Hepatocyte (in vitro differentiated cells): ENCODE measurements at regions not wholly inside any gene's neighbourhood (a gene's known extent, or its start where the extent isn't known, plus 50 kb on each side); places are given as distances from the start of the nearest gene placed in this dataset.

Experiments
- DNase-seq: peaks from one replicate; pipeline ENCODE4 v3.0.0-alpha.2; 2016; ENCODE audit warnings: low spot score
- H2AFZ ChIP-seq: fragments of 200-600 bp; sonication (generic); 2 replicates; pipeline ENCODE4 v1.6.0; 2016; ENCODE audit warnings: antibody characterized with exemption, mild to moderate bottlenecking
- H3K27ac ChIP-seq: fragments of 200-600 bp; sonication (generic); 2 replicates; pipeline ENCODE4 v1.5.1; 2016; ENCODE audit warnings: mild to moderate bottlenecking
- H3K27me3 ChIP-seq: fragments of 200-600 bp; sonication (generic); 2 replicates; pipeline ENCODE4 v1.6.1; 2016
- H3K36me3 ChIP-seq: fragments of 200-600 bp; sonication (generic); replicated peaks from 2 replicates; pipeline ENCODE4 v1.5.1; 2016; ENCODE audit warnings: low read depth; ENCODE audit not compliant: insufficient read depth
- H3K4me1 ChIP-seq: fragments of 200-600 bp; sonication (generic); 2 replicates; pipeline ENCODE4 v1.5.1; 2016; ENCODE audit warnings: mild to moderate bottlenecking, moderate library complexity; ENCODE audit not compliant: insufficient read depth
- H3K4me2 ChIP-seq: fragments of 200-600 bp; sonication (generic); 2 replicates; pipeline ENCODE4 v1.6.0; 2016
- H3K4me3 ChIP-seq: fragments of 200-600 bp; sonication (generic); 2 replicates; pipeline ENCODE4 v1.5.1; 2016; ENCODE audit warnings: mild to moderate bottlenecking
- H3K79me2 ChIP-seq: fragments of 200-600 bp; sonication (generic); 2 replicates; pipeline ENCODE4 v1.6.0; 2017; ENCODE audit warnings: mild to moderate bottlenecking
- H3K9me2 ChIP-seq: fragments of 200-600 bp; sonication (generic); replicated peaks from 2 replicates; pipeline ENCODE4 v1.6.0; 2017; ENCODE audit warnings: mild to moderate bottlenecking; ENCODE audit not compliant: insufficient read depth
- H3K9me3 ChIP-seq: fragments of 200-600 bp; sonication (generic); 2 replicates; pipeline ENCODE4 v1.5.1; 2016; ENCODE audit warnings: low read depth, mild to moderate bottlenecking
- H4K20me1 ChIP-seq: fragments of 200-600 bp; sonication (generic); 2 replicates; pipeline ENCODE4 v1.6.0; 2016; ENCODE audit warnings: mild to moderate bottlenecking; ENCODE audit not compliant: insufficient read depth, poor library complexity, severe bottlenecking
- EZH2 ChIP-seq: fragments of 200-600 bp; sonication (generic); IDR thresholded peaks from 2 replicates; pipeline ENCODE4 v1.6.1; 2016; ENCODE audit warnings: antibody characterized with exemption, mild to moderate bottlenecking, borderline replicate concordance
- EZH2phosphoT487 ChIP-seq: fragments of 200-600 bp; sonication (generic); IDR thresholded peaks from one replicate; pipeline ENCODE4 v1.6.1; 2018; ENCODE audit warnings: antibody characterized with exemption, mild to moderate bottlenecking, low read depth, moderate library complexity; ENCODE audit not compliant: unreplicated experiment, severe bottlenecking
- WGBS: methylation state at CpG from one replicate; pipeline ENCODE4 v1.1.6; 2016; ENCODE audit warnings: low lambda C conversion rate; ENCODE audit errors: missing lambda C conversion rate; 5-methylcytosine and 5-hydroxymethylcytosine counted together
- TF ChIP-seq, protein P1 (sequence below): fragments of 200-600 bp; sonication (generic); IDR thresholded peaks from 2 replicates; pipeline ENCODE4 v1.5.1; 2016; ENCODE audit warnings: antibody characterized with exemption, mild to moderate bottlenecking; ENCODE audit not compliant: poor library complexity

DNA sequence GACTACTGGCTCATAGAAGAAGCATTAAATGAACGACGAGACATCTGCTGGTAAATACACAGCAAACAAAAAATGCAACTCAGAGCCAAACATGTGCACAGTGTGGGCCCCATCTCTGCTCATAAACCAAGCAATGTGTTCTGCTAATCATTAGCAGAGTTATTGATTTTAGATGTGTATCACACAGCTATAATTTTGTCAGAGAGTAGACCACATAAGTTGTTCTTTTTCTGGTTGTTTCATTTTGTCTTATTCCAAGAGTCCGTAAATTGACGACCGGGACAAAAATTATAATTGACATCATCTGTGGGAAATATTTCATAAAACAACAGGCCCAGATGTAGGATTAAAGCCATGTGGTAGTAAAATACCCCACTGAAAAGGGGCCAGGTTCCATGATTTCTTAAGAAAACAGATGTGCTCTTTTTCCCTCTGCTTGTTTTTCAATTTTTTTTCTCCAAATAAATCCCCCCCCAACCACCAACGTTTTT, 423.6 kb downstream of the HAO1 start:
- Histone ChIP-seq H3K27me3 (no peaks in the 10 kb centered on the region), H2AFZ (no peak overlapping the region), H3K36me3 (no peaks in the 10 kb centered on the region), H3K79me2 (no peaks in the 10 kb centered on the region), H3K4me1 (peaks cover 11% of the 10 kb centered on the region), H3K4me3 (no peak overlapping the region), H3K9me2 (no peaks in the 10 kb centered on the region), H4K20me1 (no peaks in the 10 kb centered on the region), H3K4me2 (peak overlapping the region; percentile 2), H3K27ac (no peak overlapping the region), H3K9me3 (no peaks in the 10 kb centered on the region)
- DNase-seq = peak; percentile 40
- TF ChIP-seq EZH2phosphoT487 = no peak
- 52% methylated on average over 6 of the region's 6 CpGs for WGBS

DNA sequence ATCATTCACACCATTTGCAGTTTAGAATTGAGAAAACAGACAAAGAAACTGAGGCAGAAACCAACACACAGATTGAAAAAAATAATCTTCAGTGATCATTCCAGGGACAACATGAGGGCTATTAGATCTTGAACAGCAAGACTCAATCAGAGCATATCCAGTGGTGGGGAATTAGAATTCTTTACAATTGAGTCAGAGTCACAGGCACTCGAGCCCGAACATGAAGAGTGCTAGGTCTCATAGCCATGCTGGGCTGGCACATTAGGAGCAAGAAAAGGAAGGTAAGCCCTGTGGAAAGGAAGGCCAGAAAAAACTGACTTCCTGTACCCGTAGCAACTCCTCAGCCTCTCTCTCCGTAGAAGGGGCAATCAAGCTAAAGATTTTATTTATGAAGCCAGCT, 419.9 kb downstream of the HAO1 start:
- Histone ChIP-seq H3K4me2 (no peak overlapping the region), H3K27me3 (no peaks in the 10 kb centered on the region), H3K4me1 (peaks cover 11% of the 10 kb centered on the region), H3K4me3 (no peak overlapping the region), H3K9me2 (no peaks in the 10 kb centered on the region), H3K36me3 (no peaks in the 10 kb centered on the region), H4K20me1 (no peaks in the 10 kb centered on the region), H3K9me3 (no peaks in the 10 kb centered on the region), H3K79me2 (no peaks in the 10 kb centered on the region), H2AFZ (no peak overlapping the region), H3K27ac (no peak overlapping the region)
- TF ChIP-seq EZH2 (no peak), EZH2phosphoT487 (no peak)
- TF ChIP-seq, protein P1, sequence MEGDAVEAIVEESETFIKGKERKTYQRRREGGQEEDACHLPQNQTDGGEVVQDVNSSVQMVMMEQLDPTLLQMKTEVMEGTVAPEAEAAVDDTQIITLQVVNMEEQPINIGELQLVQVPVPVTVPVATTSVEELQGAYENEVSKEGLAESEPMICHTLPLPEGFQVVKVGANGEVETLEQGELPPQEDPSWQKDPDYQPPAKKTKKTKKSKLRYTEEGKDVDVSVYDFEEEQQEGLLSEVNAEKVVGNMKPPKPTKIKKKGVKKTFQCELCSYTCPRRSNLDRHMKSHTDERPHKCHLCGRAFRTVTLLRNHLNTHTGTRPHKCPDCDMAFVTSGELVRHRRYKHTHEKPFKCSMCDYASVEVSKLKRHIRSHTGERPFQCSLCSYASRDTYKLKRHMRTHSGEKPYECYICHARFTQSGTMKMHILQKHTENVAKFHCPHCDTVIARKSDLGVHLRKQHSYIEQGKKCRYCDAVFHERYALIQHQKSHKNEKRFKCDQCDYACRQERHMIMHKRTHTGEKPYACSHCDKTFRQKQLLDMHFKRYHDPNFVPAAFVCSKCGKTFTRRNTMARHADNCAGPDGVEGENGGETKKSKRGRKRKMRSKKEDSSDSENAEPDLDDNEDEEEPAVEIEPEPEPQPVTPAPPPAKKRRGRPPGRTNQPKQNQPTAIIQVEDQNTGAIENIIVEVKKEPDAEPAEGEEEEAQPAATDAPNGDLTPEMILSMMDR = no peak
- DNase-seq = no peak
- WGBS = 94% methylated on average over 4 of the region's 4 CpGs

DNA sequence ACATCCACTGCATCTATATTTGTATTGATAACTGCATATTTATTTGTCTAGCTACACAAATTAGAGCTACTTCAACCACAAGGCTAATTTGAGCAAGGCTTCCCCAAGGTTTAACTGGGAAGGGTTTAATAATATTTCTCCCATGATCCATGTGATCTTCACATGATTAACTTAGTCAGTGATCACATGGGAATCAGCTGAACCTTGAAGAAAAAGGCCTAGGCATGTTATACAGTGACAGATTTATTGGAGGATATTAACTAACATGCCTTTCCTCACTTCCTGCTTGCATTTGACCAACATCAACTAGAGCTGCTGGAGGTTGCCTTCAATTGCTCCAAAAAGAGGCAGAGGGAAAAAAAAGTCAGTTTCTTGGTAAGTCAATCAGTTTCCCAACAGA, 417.0 kb downstream of the HAO1 start:
- H3K9me3 ChIP-seq = no peaks in the 10 kb centered on the region
- no peak overlapping the region for H3K4me2 ChIP-seq
- H3K4me1 ChIP-seq = no peaks in the 10 kb centered on the region
- TF ChIP-seq, protein P1 = no peak
- TF ChIP-seq EZH2 (no peak), EZH2phosphoT487 (no peak)
- no peaks in the 10 kb centered on the region for H3K79me2 ChIP-seq
- H3K9me2 ChIP-seq = no peaks in the 10 kb centered on the region
- no peaks in the 10 kb centered on the region for H3K36me3 ChIP-seq
- H3K4me3 ChIP-seq = no peak overlapping the region
- no peak for DNase-seq
- H2AFZ ChIP-seq = no peak overlapping the region
- H3K27me3 ChIP-seq = no peaks in the 10 kb centered on the region
- no peak overlapping the region for H3K27ac ChIP-seq
- H4K20me1 ChIP-seq = no peaks in the 10 kb centered on the region

DNA sequence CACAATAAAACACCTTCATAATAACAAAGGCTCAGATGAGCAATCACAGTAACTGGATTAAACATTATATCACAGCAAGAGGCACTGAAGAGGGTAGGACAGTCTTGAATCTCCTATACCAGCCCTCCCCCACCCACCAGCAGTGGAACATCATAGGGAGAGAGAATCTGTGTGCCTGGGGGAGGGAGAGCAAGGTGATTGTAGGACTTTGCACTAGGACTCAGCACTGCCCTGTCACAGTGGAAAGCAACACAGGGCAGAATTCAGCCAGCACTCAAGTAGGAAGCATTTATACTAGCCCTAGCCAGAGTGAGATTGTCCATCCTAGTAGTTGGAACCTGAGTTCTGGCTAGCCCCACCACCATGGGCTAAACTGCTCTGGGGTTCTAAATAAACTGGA, 400.2 kb downstream of the HAO1 start:
- no peaks in the 10 kb centered on the region for H3K36me3 ChIP-seq
- no peaks in the 10 kb centered on the region for H3K9me3 ChIP-seq
- H3K4me2 ChIP-seq = no peak overlapping the region
- TF ChIP-seq, protein P1 = no peak
- no peak for TF ChIP-seq EZH2phosphoT487
- no peak for TF ChIP-seq EZH2
- no peak overlapping the region for H3K4me3 ChIP-seq
- no peaks in the 10 kb centered on the region for H4K20me1 ChIP-seq
- H3K27me3 ChIP-seq = no peaks in the 10 kb centered on the region
- H3K27ac ChIP-seq = no peak overlapping the region
- H3K79me2 ChIP-seq = no peaks in the 10 kb centered on the region
- no peak overlapping the region for H2AFZ ChIP-seq
- H3K4me1 ChIP-seq = no peaks in the 10 kb centered on the region
- H3K9me2 ChIP-seq = no peaks in the 10 kb centered on the region
- DNase-seq = peak; percentile 11
